Sigmoid colon (tissue), 6 donors: ENCODE measurements at regions not wholly inside any gene's neighbourhood (a gene's known extent, or its start where the extent isn't known, plus 50 kb on each side); places are given as distances from the start of the nearest gene placed in this dataset.

ENCODE experiments used
- DNase-seq: peaks from one replicate; pipeline ENCODE4 v3.0.0-alpha.2; 2019
- H3K27ac ChIP-seq, 4 donors: fragments of 200-600 bp; sonication (generic); one replicate each; pipeline ENCODE4 v1.5.1; 2016 to 2019; ENCODE audit warnings: mild to moderate bottlenecking in 1 of 4
- H3K27me3 ChIP-seq, 3 donors: fragments of 200-600 bp; sonication (generic); one replicate each; pipeline ENCODE4 v1.5.1; 2019; ENCODE audit warnings: mild to moderate bottlenecking in 1 of 3
- H3K36me3 ChIP-seq, 4 donors: fragments of 200-600 bp; sonication (generic); one replicate each; pipeline ENCODE4 v1.5.1; 2016 to 2019
- H3K4me1 ChIP-seq, 4 donors: fragments of 200-600 bp; sonication (generic); one replicate each; pipeline ENCODE4 v1.5.1; 2017 to 2019
- H3K4me3 ChIP-seq, 4 donors: fragments of 200-600 bp; sonication (generic); one replicate each; pipeline ENCODE4 v1.5.1; 2017 to 2019; ENCODE audit warnings: mild to moderate bottlenecking in 2 of 4, moderate library complexity in 1 of 4
- H3K9me3 ChIP-seq, 4 donors: fragments of 200-600 bp in 3 of 4; sonication (generic) in 3 of 4; one replicate each; pipeline versions ENCODE4 v1.5.1 to v1.6.1; 2013 to 2019
- CTCF ChIP-seq, 4 experiments: fragments of 450-650 bp in 3 of 4; fragments of 200-600 bp in 1 of 4; IDR thresholded peaks; one replicate each; pipeline ENCODE4 v1.5.1; 2016 to 2019; ENCODE audit warnings: antibody characterized with exemption in 4 of 4, mild to moderate bottlenecking in 3 of 4, moderate library complexity in 2 of 4
- EP300 ChIP-seq, 4 donors: sonication (generic); formaldehyde crosslinking; IDR thresholded peaks; one replicate each; pipeline ENCODE4 v1.6.1; 2017; ENCODE audit warnings: antibody characterized with exemption in 4 of 4
- POLR2A ChIP-seq, 2 donors: fragments of 450-650 bp; IDR thresholded peaks; one replicate each; pipeline ENCODE4 v1.6.1; 2016; ENCODE audit warnings: antibody characterized with exemption in 2 of 2, mild to moderate bottlenecking in 2 of 2, moderate library complexity in 2 of 2
- POLR2AphosphoS5 ChIP-seq, 4 donors: sonication (generic); formaldehyde crosslinking; IDR thresholded peaks; one replicate each; pipeline ENCODE4 v1.6.1; 2017; ENCODE audit warnings: antibody characterized with exemption in 4 of 4
- WGBS, 2 donors: extraction: QIAGEN DNeasy Blood & Tissue Kit; methylation state at CpG; one replicate each; pipeline ENCODE4 v1.1.7; 2013; 5-methylcytosine and 5-hydroxymethylcytosine counted together
- intact Hi-C: fragments of 100-400 bp; cut with DNase I; formaldehyde crosslinking; loops from one replicate; pipeline ENCODE4 v1.15.1; 2023
- donor health status: healthy with polysubstance abuse.
- donor health status: healthy.

GRCh38 chr18:5746844-5747243, 148.5 kb downstream of the TMEM200C start:
- Histone ChIP-seq H3K27ac (no peak overlapping the region), H3K27me3 (no peaks in the 10 kb centered on the region), H3K36me3 (no peaks in the 10 kb centered on the region), H3K4me3 (no peak overlapping the region), H3K4me1 (no peaks in the 10 kb centered on the region), H3K9me3 (no peaks in the 10 kb centered on the region)
- TF ChIP-seq POLR2A (IDR thresholded peaks at IDR 0.05) (no peak), POLR2AphosphoS5 (IDR thresholded peaks at IDR 0.05) (no peak), EP300 (IDR thresholded peaks at IDR 0.05) (no peak), CTCF (IDR thresholded peaks at IDR 0.05) (no peak)
- WGBS, 2 donors: 48 to 59% methylated on average over 6 of the region's 6 CpGs
- intact Hi-C loops: no loop called here
- no peak for DNase-seq

DNA sequence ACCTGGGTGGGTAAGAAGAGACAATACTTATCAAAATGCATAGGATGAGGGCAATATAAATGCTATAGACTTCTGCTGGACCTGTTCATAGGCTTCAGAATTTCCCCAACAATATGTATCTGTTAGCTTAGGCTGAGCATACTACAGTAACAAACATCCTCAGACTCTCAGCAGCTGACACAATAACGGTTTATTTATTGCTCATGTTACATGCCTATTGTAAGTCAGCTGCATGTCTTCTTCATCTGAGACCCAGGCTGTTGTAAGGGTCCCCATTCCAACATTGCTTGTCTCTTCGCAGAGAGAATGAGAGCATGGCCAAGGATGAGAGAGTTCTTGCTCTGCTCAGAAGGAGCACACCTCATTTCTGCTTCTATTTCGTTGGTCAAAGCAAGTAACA, 150.7 kb downstream of the TMEM200C start:
- no peak overlapping the region for H3K27ac ChIP-seq
- no peak overlapping the region for H3K4me3 ChIP-seq
- no peaks in the 10 kb centered on the region for H3K27me3 ChIP-seq
- TF ChIP-seq POLR2A (IDR thresholded peaks at IDR 0.05): no peak
- no peak for TF ChIP-seq CTCF (IDR thresholded peaks at IDR 0.05)
- no peak for TF ChIP-seq EP300 (IDR thresholded peaks at IDR 0.05)
- TF ChIP-seq POLR2AphosphoS5 (IDR thresholded peaks at IDR 0.05): no peak
- no peak for DNase-seq
- no peaks in the 10 kb centered on the region for H3K36me3 ChIP-seq
- intact Hi-C loops: no loop called here
- WGBS, 2 donors: 47 to 65% methylated on average over 3 of the region's 3 CpGs
- H3K9me3 ChIP-seq: no peaks in the 10 kb centered on the region
- no peaks in the 10 kb centered on the region for H3K4me1 ChIP-seq

DNA sequence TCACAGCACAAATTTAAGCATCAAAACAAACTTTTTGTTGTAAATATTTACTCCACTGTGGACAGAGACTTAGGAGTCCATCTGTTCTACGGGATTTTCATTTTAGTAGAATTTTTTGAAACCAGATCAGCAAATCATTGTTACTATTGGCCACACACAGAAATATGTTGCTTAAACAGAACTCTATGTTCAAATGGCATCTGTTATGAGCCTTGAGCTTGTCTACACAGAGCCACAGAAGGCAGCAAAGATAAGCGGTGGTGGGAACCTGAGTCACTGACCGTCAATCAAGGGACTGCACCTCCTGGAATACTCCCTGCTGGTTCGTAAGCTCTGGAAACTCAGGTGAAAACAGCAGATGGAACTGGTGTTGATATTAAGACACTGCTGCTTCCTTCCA, 156.8 kb downstream of the TMEM200C start:
- intact Hi-C loops: no loop called here
- H3K27me3 ChIP-seq: no peaks in the 10 kb centered on the region
- TF ChIP-seq EP300 (IDR thresholded peaks at IDR 0.05) (no peak), POLR2A (IDR thresholded peaks at IDR 0.05) (no peak), CTCF (IDR thresholded peaks at IDR 0.05) (no peak), POLR2AphosphoS5 (IDR thresholded peaks at IDR 0.05) (no peak)
- H3K4me1 ChIP-seq: no peaks in the 10 kb centered on the region
- H3K27ac ChIP-seq: no peak overlapping the region
- no peak overlapping the region for H3K4me3 ChIP-seq
- H3K9me3 ChIP-seq: no peaks in the 10 kb centered on the region
- WGBS, 2 donors: 58 to 67% methylated on average over 4 of the region's 4 CpGs
- DNase-seq: no peak
- no peaks in the 10 kb centered on the region for H3K36me3 ChIP-seq

- H3K27ac ChIP-seq: no peak overlapping the region
- no peak for DNase-seq
- no peak for TF ChIP-seq POLR2A (IDR thresholded peaks at IDR 0.05)
- TF ChIP-seq EP300 (IDR thresholded peaks at IDR 0.05): no peak
- no peak for TF ChIP-seq CTCF (IDR thresholded peaks at IDR 0.05)
- TF ChIP-seq POLR2AphosphoS5 (IDR thresholded peaks at IDR 0.05): no peak
- no peaks in the 10 kb centered on the region for H3K27me3 ChIP-seq
- no peaks in the 10 kb centered on the region for H3K9me3 ChIP-seq
- 90 to 93% methylated on average over 7 of the region's 7 CpGs for WGBS, 2 donors
- intact Hi-C loops: no loop called here
- no peak overlapping the region for H3K4me3 ChIP-seq
- no peaks in the 10 kb centered on the region for H3K4me1 ChIP-seq
- no peaks in the 10 kb centered on the region for H3K36me3 ChIP-seq
These were observed 163.0 kb downstream of the TMEM200C start for GRCh38 chr18:5732318-5732717.

- DNase-seq: peak; percentile 84
- Histone ChIP-seq H3K4me1 (no peaks in the 10 kb centered on the region), H3K27me3 (no peaks in the 10 kb centered on the region), H3K36me3 (no peaks in the 10 kb centered on the region), H3K27ac (no peak overlapping the region), H3K9me3 (no peaks in the 10 kb centered on the region), H3K4me3 (no peak overlapping the region)
- intact Hi-C loops: no loop called here
- 57 to 69% methylated on average over 6 of the region's 6 CpGs for WGBS, 2 donors
- no peak for TF ChIP-seq POLR2AphosphoS5 (IDR thresholded peaks at IDR 0.05)
- no peak for TF ChIP-seq EP300 (IDR thresholded peaks at IDR 0.05)
- no peak for TF ChIP-seq POLR2A (IDR thresholded peaks at IDR 0.05)
- TF ChIP-seq CTCF (IDR thresholded peaks at IDR 0.05): no peak
These were observed 165.2 kb downstream of the TMEM200C start for GRCh38 chr18:5729983-5730699.
